ENCODE measurements at regions not wholly inside any gene's neighbourhood (a gene's known extent, or its start where the extent isn't known, plus 50 kb on each side); places are given as distances from the start of the nearest gene placed in this dataset.
"Not testable (repeated sequence)": the region's sequence is repeated elsewhere in the genome, so short reads cannot be mapped to it uniquely, and the experiment has no call there.

- TF ChIP-seq CREB5 (CRISPR knock-in tag; IDR thresholded peaks at IDR 0.05; ENCODE audit: low read depth) (no peak), ISL1 (CRISPR knock-in tag; IDR thresholded peaks at IDR 0.05) (no peak), SNAI2 (CRISPR knock-in tag; IDR thresholded peaks at IDR 0.05) (no peak), PATZ1 (CRISPR knock-in tag; IDR thresholded peaks at IDR 0.05; ENCODE audit: borderline replicate concordance) (no peak), BACH2 (CRISPR knock-in tag; IDR thresholded peaks at IDR 0.05; ENCODE audit: borderline replicate concordance) (no peak), ZNF8 (CRISPR knock-in tag; IDR thresholded peaks at IDR 0.05) (no peak), OSR1 (CRISPR knock-in tag; IDR thresholded peaks at IDR 0.05) (no peak), GLIS3 (CRISPR knock-in tag; IDR thresholded peaks at IDR 0.05) (no peak)
- TF ChIP-seq, protein P1, sequence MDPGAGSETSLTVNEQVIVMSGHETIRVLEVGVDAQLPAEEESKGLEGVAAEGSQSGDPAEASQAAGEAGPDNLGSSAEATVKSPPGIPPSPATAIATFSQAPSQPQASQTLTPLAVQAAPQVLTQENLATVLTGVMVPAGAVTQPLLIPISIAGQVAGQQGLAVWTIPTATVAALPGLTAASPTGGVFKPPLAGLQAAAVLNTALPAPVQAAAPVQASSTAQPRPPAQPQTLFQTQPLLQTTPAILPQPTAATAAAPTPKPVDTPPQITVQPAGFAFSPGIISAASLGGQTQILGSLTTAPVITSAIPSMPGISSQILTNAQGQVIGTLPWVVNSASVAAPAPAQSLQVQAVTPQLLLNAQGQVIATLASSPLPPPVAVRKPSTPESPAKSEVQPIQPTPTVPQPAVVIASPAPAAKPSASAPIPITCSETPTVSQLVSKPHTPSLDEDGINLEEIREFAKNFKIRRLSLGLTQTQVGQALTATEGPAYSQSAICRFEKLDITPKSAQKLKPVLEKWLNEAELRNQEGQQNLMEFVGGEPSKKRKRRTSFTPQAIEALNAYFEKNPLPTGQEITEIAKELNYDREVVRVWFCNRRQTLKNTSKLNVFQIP (CRISPR knock-in tag; IDR thresholded peaks at IDR 0.05; ENCODE audit: borderline replicate concordance, low read depth) = no peak
- TF ChIP-seq, protein P2, sequence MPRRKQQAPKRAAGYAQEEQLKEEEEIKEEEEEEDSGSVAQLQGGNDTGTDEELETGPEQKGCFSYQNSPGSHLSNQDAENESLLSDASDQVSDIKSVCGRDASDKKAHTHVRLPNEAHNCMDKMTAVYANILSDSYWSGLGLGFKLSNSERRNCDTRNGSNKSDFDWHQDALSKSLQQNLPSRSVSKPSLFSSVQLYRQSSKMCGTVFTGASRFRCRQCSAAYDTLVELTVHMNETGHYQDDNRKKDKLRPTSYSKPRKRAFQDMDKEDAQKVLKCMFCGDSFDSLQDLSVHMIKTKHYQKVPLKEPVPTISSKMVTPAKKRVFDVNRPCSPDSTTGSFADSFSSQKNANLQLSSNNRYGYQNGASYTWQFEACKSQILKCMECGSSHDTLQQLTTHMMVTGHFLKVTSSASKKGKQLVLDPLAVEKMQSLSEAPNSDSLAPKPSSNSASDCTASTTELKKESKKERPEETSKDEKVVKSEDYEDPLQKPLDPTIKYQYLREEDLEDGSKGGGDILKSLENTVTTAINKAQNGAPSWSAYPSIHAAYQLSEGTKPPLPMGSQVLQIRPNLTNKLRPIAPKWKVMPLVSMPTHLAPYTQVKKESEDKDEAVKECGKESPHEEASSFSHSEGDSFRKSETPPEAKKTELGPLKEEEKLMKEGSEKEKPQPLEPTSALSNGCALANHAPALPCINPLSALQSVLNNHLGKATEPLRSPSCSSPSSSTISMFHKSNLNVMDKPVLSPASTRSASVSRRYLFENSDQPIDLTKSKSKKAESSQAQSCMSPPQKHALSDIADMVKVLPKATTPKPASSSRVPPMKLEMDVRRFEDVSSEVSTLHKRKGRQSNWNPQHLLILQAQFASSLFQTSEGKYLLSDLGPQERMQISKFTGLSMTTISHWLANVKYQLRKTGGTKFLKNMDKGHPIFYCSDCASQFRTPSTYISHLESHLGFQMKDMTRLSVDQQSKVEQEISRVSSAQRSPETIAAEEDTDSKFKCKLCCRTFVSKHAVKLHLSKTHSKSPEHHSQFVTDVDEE (CRISPR knock-in tag; IDR thresholded peaks at IDR 0.05) = no peak
- no peak for ATAC-seq
Observed at GRCh38 chr3:106309274-106309673, 440.5 kb upstream of the CBLB start.

GRCh38 chr3:106309798-106310197 is 441.0 kb upstream of the CBLB start:
- ATAC-seq = not testable (repeated sequence)

DNA sequence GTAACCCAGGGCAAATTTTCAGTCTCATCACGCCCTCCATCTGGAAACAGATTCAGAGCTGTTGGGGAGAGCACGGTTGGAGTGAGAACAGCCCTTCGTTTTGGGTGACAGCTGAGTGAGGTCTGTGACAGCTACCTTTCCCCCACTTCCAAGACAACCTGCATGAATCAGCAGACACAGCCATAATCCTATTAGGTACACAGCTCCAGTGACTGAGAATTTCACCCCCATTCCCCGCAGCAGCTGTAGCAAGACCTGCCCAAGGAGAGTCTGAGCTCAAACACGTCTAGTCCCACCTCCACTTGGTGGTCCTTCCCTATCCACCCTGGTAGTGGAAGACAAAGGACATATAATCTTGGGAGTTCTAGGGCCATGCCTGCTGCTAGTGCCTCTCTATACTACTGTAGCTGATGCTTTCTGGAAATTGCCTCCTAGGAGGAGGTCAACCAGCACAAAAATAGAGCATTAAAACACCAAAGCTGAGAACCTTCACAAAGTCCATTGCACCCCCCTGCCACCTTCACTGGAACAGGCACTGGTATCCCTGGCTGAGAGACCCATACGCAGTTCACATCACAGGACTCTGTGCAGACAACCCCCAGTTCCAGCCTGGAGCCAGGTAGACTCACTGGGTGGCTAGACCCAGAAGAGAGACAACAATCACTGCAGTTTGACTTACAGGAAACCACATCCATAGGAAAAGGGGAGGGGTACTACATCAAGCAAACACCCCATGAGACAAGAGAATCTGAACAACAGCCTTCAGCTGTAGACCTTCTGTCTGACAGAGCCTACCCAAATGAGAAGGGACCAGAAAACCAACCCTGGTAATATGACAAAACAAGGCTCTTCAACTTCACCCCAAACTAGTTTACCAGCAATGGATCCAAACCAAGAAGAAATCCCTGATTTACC is 448.6 kb upstream of the CBLB start:
- no peak for ATAC-seq
- TF ChIP-seq TOX (CRISPR knock-in tag; IDR thresholded peaks at IDR 0.05; ENCODE audit: borderline replicate concordance) = no peak
- TF ChIP-seq ZFP30 (CRISPR knock-in tag; IDR thresholded peaks at IDR 0.05) = no peak
- TF ChIP-seq BACH2 (CRISPR knock-in tag; IDR thresholded peaks at IDR 0.05; ENCODE audit: borderline replicate concordance) = no peak
- TF ChIP-seq CSDC2 (CRISPR knock-in tag; IDR thresholded peaks at IDR 0.05) = no peak
- no peak for TF ChIP-seq ARNTL (CRISPR knock-in tag; IDR thresholded peaks at IDR 0.05; ENCODE audit: borderline replicate concordance, low read depth)
- no peak for TF ChIP-seq GLIS3 (CRISPR knock-in tag; IDR thresholded peaks at IDR 0.05)
- no peak for TF ChIP-seq PPARA (CRISPR knock-in tag; IDR thresholded peaks at IDR 0.05; ENCODE audit: borderline replicate concordance)
- no peak for TF ChIP-seq ZC3H10 (CRISPR knock-in tag; IDR thresholded peaks at IDR 0.05)
- TF ChIP-seq SNAI2 (CRISPR knock-in tag; IDR thresholded peaks at IDR 0.05) = no peak
- no peak for TF ChIP-seq ZNF565 (CRISPR knock-in tag; conservative IDR thresholded peaks at IDR 0.05; ENCODE audit: low read depth)
- TF ChIP-seq RARB (CRISPR knock-in tag; IDR thresholded peaks at IDR 0.05) = no peak
- TF ChIP-seq, protein P1 (CRISPR knock-in tag; IDR thresholded peaks at IDR 0.05; ENCODE audit: borderline replicate concordance, low read depth) = no peak
- no peak for TF ChIP-seq ESRRG (CRISPR knock-in tag; IDR thresholded peaks at IDR 0.05)
- TF ChIP-seq, protein P2 (CRISPR knock-in tag; IDR thresholded peaks at IDR 0.05) = no peak
- no peak for TF ChIP-seq PATZ1 (CRISPR knock-in tag; IDR thresholded peaks at IDR 0.05; ENCODE audit: borderline replicate concordance)
- no peak for TF ChIP-seq TCF4 (CRISPR knock-in tag; IDR thresholded peaks at IDR 0.05; ENCODE audit: borderline replicate concordance)

- not testable (repeated sequence) for ATAC-seq
Observed at GRCh38 chr3:106321438-106321837, 452.6 kb upstream of the CBLB start.

Measured in SK-N-SH treated with all-trans-retinoic acid at 6 μM for 48 hours (cell line).